H1 (cell line): ENCODE measurements at regions not wholly inside any gene's neighbourhood (a gene's known extent, or its start where the extent isn't known, plus 50 kb on each side); places are given as distances from the start of the nearest gene placed in this dataset.

Experiments used
- CTCF ChIA-PET: fragments of 300-600 bp; sonication (Branson Sonifier 250); formaldehyde crosslinking; loops from one replicate; lab custom pipeline; 2021; ENCODE audit not compliant: partially characterized antibody; lab: Charles Lee
- POLR2A ChIA-PET: fragments of 300-600 bp; sonication (Branson Sonifier 250); formaldehyde crosslinking; loops from one replicate; lab custom pipeline; 2021; ENCODE audit warnings: inconsistent platforms; ENCODE audit not compliant: partially characterized antibody; lab: Charles Lee
- DNase-seq, 2 experiments: peaks; one replicate each; pipeline versions ENCODE4 v3.0.0 to v3.0.0-alpha.2; 2010 to 2022; ENCODE audit warnings: low spot score in 2 of 2, low read depth in 1 of 2, mixed read lengths in 1 of 2
- FAIRE-seq: peaks from 2 replicates; lab custom pipeline; 2011; peaks lifted over from hg19 to GRCh38; lab: Jason Lieb, UNC
- H2AFZ ChIP-seq: 2 replicates; pipeline ENCODE4 v1.8.1; 2012; ENCODE audit warnings: low read length, inconsistent platforms
- H2AK5ac ChIP-seq: 2 replicates; pipeline ENCODE4 v1.6.1; 2013; ENCODE audit warnings: low read depth, low read length
- H2BK120ac ChIP-seq: replicated peaks from 2 replicates; pipeline ENCODE3; 2013; ENCODE audit warnings: low read depth, low read length, inconsistent platforms
- H2BK12ac ChIP-seq: 2 replicates; pipeline ENCODE4 v1.6.1; 2013; ENCODE audit warnings: low read depth, low read length
- H2BK15ac ChIP-seq: 2 replicates; pipeline ENCODE4 v1.6.1; 2013; ENCODE audit warnings: low read length
- H2BK20ac ChIP-seq: 2 replicates; pipeline ENCODE4 v1.6.1; 2013; ENCODE audit warnings: low read length
- H2BK5ac ChIP-seq: 2 replicates; pipeline ENCODE4 v1.6.1; 2013; ENCODE audit warnings: low read depth, low read length
- H3K14ac ChIP-seq: 2 replicates; pipeline ENCODE4 v1.6.1; 2013; ENCODE audit warnings: inconsistent platforms; ENCODE audit not compliant: insufficient read length
- H3K18ac ChIP-seq: 2 replicates; pipeline ENCODE4 v1.6.1; 2013; ENCODE audit warnings: low read length; ENCODE audit errors: extremely low read depth
- H3K23ac ChIP-seq: 2 replicates; pipeline ENCODE4 v1.6.1; 2013; ENCODE audit warnings: inconsistent platforms; ENCODE audit not compliant: insufficient read length
- H3K23me2 ChIP-seq: 2 replicates; pipeline ENCODE4 v1.6.1; 2013; ENCODE audit warnings: low read depth, low read length
- H3K27ac ChIP-seq: 2 replicates; pipeline ENCODE4 v1.6.1; 2011; ENCODE audit warnings: low read depth, low read length, inconsistent platforms
- H3K27me3 ChIP-seq, 4 experiments: replicated peaks in 1 of 4; 1 replicate in 1 of 4; 2 replicates in 3 of 4; pipeline versions ENCODE4 v1.6.1 to v1.8.1; 2011 to 2013; ENCODE audit warnings: low read length in 3 of 4, mild to moderate bottlenecking in 3 of 4, inconsistent platforms in 2 of 4, mixed read lengths in 2 of 4, moderate library complexity in 1 of 4; ENCODE audit not compliant: control insufficient read depth in 3 of 4, insufficient read depth in 3 of 4; ENCODE audit errors: extremely low read depth in 1 of 4
- H3K36me3 ChIP-seq, 4 experiments: 2 replicates each; pipeline versions ENCODE4 v1.6.1 to v1.8.1; 2011 to 2013; ENCODE audit warnings: mild to moderate bottlenecking in 4 of 4, low read length in 3 of 4, moderate library complexity in 2 of 4, control low read depth in 1 of 4, inconsistent platforms in 1 of 4; ENCODE audit not compliant: insufficient read depth in 4 of 4, control insufficient read depth in 2 of 4
- H3K4ac ChIP-seq: replicated peaks from 2 replicates; pipeline ENCODE3; 2013; ENCODE audit warnings: low read length, low read depth, mixed read lengths, inconsistent platforms; ENCODE audit not compliant: insufficient read length
- H3K4me1 ChIP-seq, 4 experiments: replicated peaks in 1 of 4; 1 replicate in 1 of 4; 2 replicates in 3 of 4; pipeline versions ENCODE4 v1.6.1 to v1.8.1; 2011 to 2013; ENCODE audit warnings: low read length in 3 of 4, inconsistent platforms in 2 of 4, mixed read lengths in 1 of 4; ENCODE audit not compliant: insufficient read depth in 4 of 4, control insufficient read depth in 3 of 4
- H3K4me2 ChIP-seq, 2 experiments: 2 replicates each; pipeline versions ENCODE4 v1.6.1 to v1.8.1; 2011 to 2013; ENCODE audit warnings: low read depth in 2 of 2, low read length in 2 of 2, control low read depth in 1 of 2, inconsistent platforms in 1 of 2, mild to moderate bottlenecking in 1 of 2; ENCODE audit not compliant: insufficient read depth in 1 of 2
- H3K4me3 ChIP-seq, 4 experiments: fragments of 200-600, 300-600 bp in 1 of 4; sonication (generic), shearing (Covaris generic), sonication (Bioruptor Twin) in 1 of 4; 2 replicates each; pipeline versions ENCODE4 v1.5.1 to v1.8.1; 2011 to 2016; ENCODE audit warnings: low read length in 4 of 4, low read depth in 3 of 4, control low read depth in 2 of 4, inconsistent platforms in 2 of 4, mild to moderate bottlenecking in 2 of 4, mixed read lengths in 1 of 4, moderate library complexity in 1 of 4; ENCODE audit not compliant: insufficient read depth in 2 of 4; ENCODE audit errors: extremely low read depth in 1 of 4
- H3K56ac ChIP-seq: replicated peaks from 2 replicates; pipeline ENCODE3; 2013; ENCODE audit warnings: low read depth, mild to moderate bottlenecking, mixed read lengths, low read length, inconsistent platforms; ENCODE audit not compliant: insufficient read length
- H3K79me1 ChIP-seq: 2 replicates; pipeline ENCODE4 v1.6.1; 2013; ENCODE audit warnings: low read depth, low read length, control low read depth
- H3K79me2 ChIP-seq, 2 experiments: 2 replicates each; pipeline versions ENCODE4 v1.6.1 to v1.8.1; 2012 to 2013; ENCODE audit warnings: low read length in 2 of 2, mild to moderate bottlenecking in 2 of 2, inconsistent platforms in 1 of 2; ENCODE audit not compliant: insufficient read depth in 2 of 2, control insufficient read depth in 1 of 2
- H3K9ac ChIP-seq, 4 experiments: replicated peaks in 1 of 4; 1 replicate in 1 of 4; 2 replicates in 3 of 4; pipeline versions ENCODE4 v1.6.1 to v1.8.1; 2011 to 2013; ENCODE audit warnings: low read depth in 3 of 4, low read length in 3 of 4, control low read depth in 2 of 4, mild to moderate bottlenecking in 2 of 4, moderate library complexity in 2 of 4, inconsistent platforms in 1 of 4; ENCODE audit errors: extremely low read depth in 1 of 4
- H3K9me3 ChIP-seq, 2 experiments: 2 replicates each; pipeline versions ENCODE4 v1.6.1 to v1.8.1; 2012 to 2013; ENCODE audit warnings: mild to moderate bottlenecking in 2 of 2, moderate library complexity in 2 of 2, control low read depth in 1 of 2, inconsistent platforms in 1 of 2, low read depth in 1 of 2, low read length in 1 of 2, mixed read lengths in 1 of 2; ENCODE audit not compliant: insufficient read depth in 2 of 2
- H4K20me1 ChIP-seq, 2 experiments: replicated peaks in 1 of 2; 2 replicates each; pipeline versions ENCODE3 to v1.8.1; 2011 to 2013; ENCODE audit warnings: inconsistent platforms in 2 of 2, low read length in 2 of 2, mild to moderate bottlenecking in 1 of 2; ENCODE audit not compliant: insufficient read depth in 2 of 2, control insufficient read depth in 1 of 2
- H4K5ac ChIP-seq: 2 replicates; pipeline ENCODE4 v1.6.1; 2013; ENCODE audit warnings: low read length, low read depth, mixed read lengths, inconsistent platforms; ENCODE audit not compliant: insufficient read length
- H4K8ac ChIP-seq: 2 replicates; pipeline ENCODE4 v1.8.0; 2013; ENCODE audit warnings: mild to moderate bottlenecking, moderate library complexity, low read length, inconsistent platforms; ENCODE audit not compliant: insufficient read depth; ENCODE audit errors: extremely low read depth
- H4K91ac ChIP-seq: replicated peaks from 2 replicates; pipeline ENCODE3; 2013; ENCODE audit warnings: low read length, mixed read lengths, inconsistent platforms; ENCODE audit not compliant: insufficient read length
- BRCA1 ChIP-seq: IDR thresholded peaks from 2 replicates; pipeline ENCODE4 v1.6.1; 2012; ENCODE audit warnings: low read depth, low read length, improper control_type of control experiment
- CEBPB ChIP-seq: IDR thresholded peaks from 2 replicates; pipeline ENCODE4 v1.6.1; 2012; ENCODE audit warnings: low read depth, low read length
- CREB1 ChIP-seq: IDR thresholded peaks from 2 replicates; pipeline ENCODE4 v1.6.1; 2012; ENCODE audit warnings: inconsistent platforms
- EGR1 ChIP-seq: IDR thresholded peaks from 2 replicates; pipeline ENCODE4 v1.6.1; 2011; ENCODE audit warnings: low read depth, low read length, borderline replicate concordance
- EP300 ChIP-seq, 2 experiments: IDR thresholded peaks; 1 replicate in 1 of 2; 2 replicates in 1 of 2; pipeline ENCODE4 v1.6.1; 2011 to 2012; ENCODE audit warnings: low read depth in 2 of 2, low read length in 2 of 2, mild to moderate bottlenecking in 2 of 2, borderline replicate concordance in 1 of 2, inconsistent platforms in 1 of 2, moderate library complexity in 1 of 2
- EZH2 ChIP-seq: fragments of 200-600 bp; sonication (generic); IDR thresholded peaks from 2 replicates; pipeline ENCODE4 v1.7.1; 2012; ENCODE audit warnings: low read depth, mild to moderate bottlenecking, moderate library complexity, low read length, inconsistent platforms; ENCODE audit not compliant: severe bottlenecking
- GTF2F1 ChIP-seq: IDR thresholded peaks from 2 replicates; pipeline ENCODE4 v1.6.1; 2012; ENCODE audit warnings: low read depth, low read length, improper control_type of control experiment, borderline replicate concordance
- KDM4A ChIP-seq: IDR thresholded peaks from one replicate; pipeline ENCODE4 v1.7.1; 2012; ENCODE audit warnings: low read depth, mild to moderate bottlenecking, moderate library complexity, low read length, inconsistent platforms; ENCODE audit not compliant: severe bottlenecking
- NANOG ChIP-seq: IDR thresholded peaks from 2 replicates; pipeline ENCODE4 v1.6.1; 2011; ENCODE audit warnings: low read length, low read depth, mild to moderate bottlenecking, inconsistent platforms; ENCODE audit not compliant: insufficient read depth, poor library complexity, severe bottlenecking
- POLR2A ChIP-seq, 2 experiments: IDR thresholded peaks; 1 replicate in 1 of 2; 2 replicates in 1 of 2; pipeline ENCODE4 v1.6.1; 2011; ENCODE audit warnings: low read depth in 2 of 2, low read length in 2 of 2, mild to moderate bottlenecking in 2 of 2; ENCODE audit errors: control extremely low read depth in 1 of 2
- RBBP5 ChIP-seq: IDR thresholded peaks from 2 replicates; pipeline ENCODE4 v1.7.1; 2012; ENCODE audit warnings: low read depth, mild to moderate bottlenecking, inconsistent platforms, low read length, moderate library complexity, borderline replicate concordance
- RFX5 ChIP-seq: IDR thresholded peaks from 2 replicates; pipeline ENCODE4 v1.6.1; 2011; ENCODE audit warnings: low read depth, low read length, improper control_type of control experiment, borderline replicate concordance
- SIN3A ChIP-seq, 2 experiments: IDR thresholded peaks in 1 of 2; conservative IDR thresholded peaks in 1 of 2; 2 replicates each; pipeline ENCODE4 v1.6.1; 2011 to 2012; ENCODE audit warnings: low read length in 2 of 2, improper control_type of control experiment in 1 of 2, low read depth in 1 of 2, mild to moderate bottlenecking in 1 of 2
- SIX5 ChIP-seq: IDR thresholded peaks from 2 replicates; pipeline ENCODE4 v1.6.1; 2011; ENCODE audit warnings: mild to moderate bottlenecking, low read depth, low read length
- WGBS, 2 experiments: shearing (Covaris generic) in 1 of 2; methylation state at CpG; one replicate each; pipeline versions ENCODE4 v1.1.6 to v1.1.7; 2013 to 2015; ENCODE audit warnings: low lambda C conversion rate in 2 of 2, mixed read lengths in 2 of 2, inconsistent platforms in 1 of 2, low coverage in 1 of 2, missing lambda C conversion rate in 1 of 2; ENCODE audit not compliant: insufficient replicate concordance in 2 of 2, insufficient coverage in 1 of 2, insufficient read length in 1 of 2; ENCODE audit errors: extremely low coverage in 1 of 2, missing lambda C conversion rate in 1 of 2; 5-methylcytosine and 5-hydroxymethylcytosine counted together
- TF ChIP-seq, protein P1 (sequence below): IDR thresholded peaks from 2 replicates; pipeline ENCODE4 v1.6.1; 2012; ENCODE audit warnings: inconsistent platforms

DNA sequence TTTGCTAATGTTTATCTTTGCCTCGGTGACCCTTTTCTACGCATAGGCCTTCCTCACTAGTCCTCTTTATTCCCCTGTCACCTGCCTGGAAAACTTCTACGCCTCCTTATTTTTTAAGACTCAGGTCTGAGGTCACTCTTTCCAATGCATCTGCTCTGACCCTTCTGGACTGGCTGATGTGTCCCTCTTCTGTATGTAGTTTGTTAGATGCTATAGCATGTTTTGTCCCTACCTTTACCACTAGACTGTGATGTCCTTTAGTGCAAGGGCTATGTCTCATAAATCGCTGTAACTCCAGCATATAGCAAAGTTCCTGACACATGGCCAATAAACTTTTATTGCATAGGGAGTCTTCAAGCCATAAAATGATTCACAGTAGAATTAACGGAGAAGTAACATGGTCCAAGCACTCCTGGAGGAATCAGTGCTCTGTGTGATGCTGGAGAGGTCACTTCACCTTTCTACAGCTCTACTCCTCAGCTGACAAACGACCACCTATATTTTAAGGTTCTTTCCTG, 872.5 kb upstream of the SLIT2 start:
- Histone ChIP-seq H3K9me3 (no peaks in the 10 kb centered on the region), H3K4ac (no peak overlapping the region), H3K27ac (no peak overlapping the region), H3K79me2 (no peaks in the 10 kb centered on the region), H3K4me2 (no peak overlapping the region), H3K9ac (no peak overlapping the region), H2BK12ac (no peak overlapping the region), H3K79me1 (no peaks in the 10 kb centered on the region), H3K36me3 (no peaks in the 10 kb centered on the region), H4K5ac (no peak overlapping the region), H2BK15ac (no peak overlapping the region), H3K14ac (no peak overlapping the region), H2BK120ac (no peak overlapping the region), H4K8ac (no peak overlapping the region)
- FAIRE-seq (no peak), DNase-seq (no peak)
- POLR2A ChIA-PET, result no interaction called here
- CTCF ChIA-PET, result no interaction called here
- no peak for TF ChIP-seq GTF2F1
- TF ChIP-seq SIN3A (conservative IDR thresholded peaks at IDR 0.05 in 1 of 2, IDR thresholded peaks at IDR 0.05 in 1 of 2; ENCODE audit: low read depth in 1 of 2, low read length in 2 of 2), result no peak
- no peak for TF ChIP-seq KDM4A
- TF ChIP-seq RFX5, result no peak
- no peak for TF ChIP-seq CREB1
- no peak for TF ChIP-seq EZH2
- no peak for TF ChIP-seq EGR1
- TF ChIP-seq BRCA1, result no peak
- TF ChIP-seq EP300 (IDR thresholded peaks at IDR 0.05; ENCODE audit: borderline replicate concordance in 1 of 2, low read depth in 2 of 2, low read length in 2 of 2), result no peak
- TF ChIP-seq NANOG, result no peak
- TF ChIP-seq CEBPB, result no peak
- no peak for TF ChIP-seq SIX5
- TF ChIP-seq POLR2A (IDR thresholded peaks at IDR 0.05; ENCODE audit: control extremely low read depth in 1 of 2, low read depth in 2 of 2, low read length in 2 of 2), result no peak
- TF ChIP-seq, protein P1, sequence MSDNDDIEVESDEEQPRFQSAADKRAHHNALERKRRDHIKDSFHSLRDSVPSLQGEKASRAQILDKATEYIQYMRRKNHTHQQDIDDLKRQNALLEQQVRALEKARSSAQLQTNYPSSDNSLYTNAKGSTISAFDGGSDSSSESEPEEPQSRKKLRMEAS, result no peak
- no peak for TF ChIP-seq RBBP5
- TF ChIP-seq, all 59 proteins: peak for 0
- 73% methylated on average over 6 of the region's 6 CpGs; no CpG with 5 or more reads in 1 of the 2 experiments for WGBS, 2 experiments
- Histone ChIP-seq H4K91ac (no peak overlapping the region), H3K23me2 (no peaks in the 10 kb centered on the region), H4K20me1 (no peaks in the 10 kb centered on the region), H3K56ac (no peak overlapping the region), H2BK5ac (no peak overlapping the region), H3K4me3 (no peak overlapping the region), H2AK5ac (no peak overlapping the region), H2BK20ac (no peak overlapping the region), H3K18ac (no peak overlapping the region), H3K23ac (no peak overlapping the region), H3K4me1 (no peaks in the 10 kb centered on the region), H3K27me3 (no peaks in the 10 kb centered on the region), H2AFZ (no peak overlapping the region)
